Endothelial cell of umbilical vein (primary cell): ENCODE measurements at regions not wholly inside any gene's neighbourhood (a gene's known extent, or its start where the extent isn't known, plus 50 kb on each side); places are given as distances from the start of the nearest gene placed in this dataset.

Experiments
- BruUV-seq: library from RNA; stranded (reverse); fragments of 400-500 nt; replicated peaks from 2 replicates; lab custom pipeline; 2021; lab: Mats Ljungman, UMichigan
- CTCF ChIA-PET: fragments of 300-600, 350-600 bp; sonication (Branson Sonifier 250); formaldehyde crosslinking; loops from one replicate; lab custom pipeline; 2021; ENCODE audit warnings: antibody characterized with exemption, inconsistent platforms; lab: Charles Lee
- POLR2A ChIA-PET: fragments of 300-600, 350-600 bp; sonication (Branson Sonifier 250); formaldehyde crosslinking; loops from one replicate; lab custom pipeline; 2021; ENCODE audit warnings: antibody characterized with exemption, inconsistent platforms; lab: Charles Lee
- DNase-seq: peaks from one replicate; pipeline ENCODE4 v3.0.0-alpha.2; 2011; ENCODE audit warnings: low read depth, low spot score
- FAIRE-seq: peaks from 2 replicates; lab custom pipeline; 2011; peaks lifted over from hg19 to GRCh38; lab: Jason Lieb, UNC
- H2AFZ ChIP-seq: 2 replicates; pipeline ENCODE4 v1.6.0; 2012; ENCODE audit warnings: low read depth, low read length, control low read depth, inconsistent platforms
- H3K27ac ChIP-seq: 2 replicates; pipeline ENCODE4 v1.5.1; 2011; ENCODE audit warnings: low read depth, mild to moderate bottlenecking, control low read depth, low read length, moderate library complexity; ENCODE audit not compliant: insufficient read depth
- H3K27me3 ChIP-seq, 2 experiments: 2 replicates each; pipeline versions ENCODE4 v1.6.0 to v1.6.1; 2011; ENCODE audit warnings: low read length in 2 of 2, mixed read lengths in 1 of 2; ENCODE audit not compliant: control insufficient read depth in 2 of 2, insufficient read depth in 2 of 2
- H3K36me3 ChIP-seq, 2 experiments: 2 replicates in 1 of 2; 3 replicates in 1 of 2; pipeline ENCODE4 v1.5.1; 2011; ENCODE audit warnings: low read length in 2 of 2, mild to moderate bottlenecking in 1 of 2, moderate library complexity in 1 of 2; ENCODE audit not compliant: control insufficient read depth in 2 of 2, insufficient read depth in 2 of 2; ENCODE audit errors: extremely low read depth in 1 of 2
- H3K4me1 ChIP-seq: 3 replicates; pipeline ENCODE4 v1.5.1; 2011; ENCODE audit warnings: mild to moderate bottlenecking, low read length; ENCODE audit not compliant: control insufficient read depth, insufficient read depth; ENCODE audit errors: extremely low read depth
- H3K4me2 ChIP-seq: 2 replicates; pipeline ENCODE4 v1.6.1; 2011; ENCODE audit warnings: low read length, control low read depth, mixed read lengths; ENCODE audit not compliant: insufficient read depth
- H3K4me3 ChIP-seq, 3 experiments: fragments of 200-600 bp in 1 of 3; sonication (generic), shearing (Covaris generic) in 1 of 3; replicated peaks in 1 of 3; 2 replicates each; pipeline ENCODE4 v1.5.1; 2011 to 2016; ENCODE audit warnings: control low read depth in 3 of 3, low read length in 3 of 3, mild to moderate bottlenecking in 2 of 3, inconsistent platforms in 1 of 3, low read depth in 1 of 3, moderate library complexity in 1 of 3; ENCODE audit not compliant: insufficient read depth in 1 of 3
- H3K79me2 ChIP-seq: 2 replicates; pipeline ENCODE4 v1.6.0; 2012; ENCODE audit warnings: low read length, inconsistent platforms; ENCODE audit not compliant: control insufficient read depth, insufficient read depth
- H3K9ac ChIP-seq: replicated peaks from 2 replicates; pipeline ENCODE3; 2011; ENCODE audit warnings: low read length, control low read depth; ENCODE audit not compliant: insufficient read depth; ENCODE audit errors: extremely low read depth
- H3K9me1 ChIP-seq: replicated peaks from 3 replicates; pipeline ENCODE4 v1.6.0; 2011; ENCODE audit warnings: mild to moderate bottlenecking, low read length; ENCODE audit not compliant: control insufficient read depth, insufficient read depth; ENCODE audit errors: extremely low read depth
- H3K9me3 ChIP-seq: replicated peaks from 2 replicates; pipeline ENCODE4 v1.5.1; 2012; ENCODE audit warnings: low read length, inconsistent platforms; ENCODE audit not compliant: control insufficient read depth, insufficient read depth
- H4K20me1 ChIP-seq: replicated peaks from 2 replicates; pipeline ENCODE3; 2011; ENCODE audit warnings: mild to moderate bottlenecking, low read length; ENCODE audit not compliant: control insufficient read depth, insufficient read depth; ENCODE audit errors: extremely low read depth
- CTCF ChIP-seq, 2 donors: IDR thresholded peaks; 1 replicate in 1 of 2; 2 replicates in 1 of 2; pipeline ENCODE4 v1.5.1; 2011; ENCODE audit warnings: low read length in 2 of 2, mild to moderate bottlenecking in 2 of 2, moderate library complexity in 2 of 2, control low read depth in 1 of 2, inconsistent platforms in 1 of 2, low read depth in 1 of 2; ENCODE audit not compliant: insufficient read depth in 1 of 2; ENCODE audit errors: extremely low read depth in 1 of 2
- EZH2 ChIP-seq: IDR thresholded peaks from 2 replicates; pipeline ENCODE4 v1.6.1; 2012; ENCODE audit warnings: borderline replicate concordance, low read depth, mild to moderate bottlenecking, moderate library complexity, low read length, inconsistent platforms; ENCODE audit not compliant: severe bottlenecking
- FOS ChIP-seq: IDR thresholded peaks from 2 replicates; pipeline ENCODE4 v1.6.1; 2011; ENCODE audit warnings: mild to moderate bottlenecking, low read length, moderate library complexity, borderline replicate concordance; ENCODE audit not compliant: insufficient read depth
- GATA2 ChIP-seq: IDR thresholded peaks from 2 replicates; pipeline ENCODE4 v1.7.0; 2011; ENCODE audit warnings: low read depth, mild to moderate bottlenecking, moderate library complexity, mixed read lengths, low read length; ENCODE audit not compliant: insufficient read length, insufficient read depth
- JUN ChIP-seq: IDR thresholded peaks from 2 replicates; pipeline ENCODE4 v1.6.1; 2011; ENCODE audit warnings: borderline replicate concordance, low read depth; ENCODE audit not compliant: insufficient read length, insufficient read depth
- MYC ChIP-seq: IDR thresholded peaks from one replicate; pipeline ENCODE4 v1.6.1; 2011; ENCODE audit warnings: mild to moderate bottlenecking, low read depth, low read length
- POLR2A ChIP-seq: IDR thresholded peaks from 2 replicates; pipeline ENCODE4 v1.6.1; 2012; ENCODE audit warnings: low read depth, mild to moderate bottlenecking, control low read depth, low read length
- POLR2AphosphoS5 ChIP-seq: IDR thresholded peaks from 2 replicates; pipeline ENCODE4 v1.6.1; 2012; ENCODE audit warnings: low read depth, mild to moderate bottlenecking, control low read depth, low read length, moderate library complexity; ENCODE audit not compliant: insufficient read depth
- dilution Hi-C: fragments of 300-500 bp; cut with MboI; formaldehyde crosslinking; loops from one replicate; pipeline ENCODE4 v1.15.0; 2019; ENCODE audit warnings: low sequenced_read_pairs; ENCODE audit not compliant: extremely low pct_ligation_motif_present
- intact Hi-C: fragments of 100-400 bp; cut with micrococcal nuclease; formaldehyde crosslinking; loops from one replicate; pipeline ENCODE4 v1.10.0; 2022

GRCh38 chr6:44543664-44544063 is 156.2 kb downstream of the CDC5L start:
- H4K20me1 ChIP-seq, result no peaks in the 10 kb centered on the region
- no peaks in the 10 kb centered on the region for H3K4me1 ChIP-seq
- no peak overlapping the region for H3K27ac ChIP-seq
- no peak overlapping the region for H3K4me3 ChIP-seq
- no peak for FAIRE-seq
- peaks cover 2 to 4% of the 10 kb centered on the region in 2 experiments for H3K27me3 ChIP-seq
- no peak overlapping the region for H2AFZ ChIP-seq
- CTCF ChIA-PET, result interaction anchor here (1.6 kb wide), 1 partner anchor 68 kb away, joined by 3 read pairs; no protein-coding TSS in a partner anchor
- no peak for DNase-seq
- H3K79me2 ChIP-seq, result no peaks in the 10 kb centered on the region
- no peaks in the 10 kb centered on the region for H3K36me3 ChIP-seq
- BruUV-seq, result no TSS peak
- dilution Hi-C loops (no loop called here), intact Hi-C loops (no loop called here)
- POLR2A ChIA-PET, result no interaction called here
- no peaks in the 10 kb centered on the region for H3K9me3 ChIP-seq
- no peak overlapping the region for H3K9ac ChIP-seq
- TF ChIP-seq EZH2, result no peak
- no peak for TF ChIP-seq CTCF (IDR thresholded peaks at IDR 0.05; ENCODE audit: extremely low read depth in 1 of 2, insufficient read depth in 1 of 2, low read depth in 1 of 2, low read length in 2 of 2)
- no peak for TF ChIP-seq MYC
- no peak for TF ChIP-seq FOS
- no peak for TF ChIP-seq GATA2
- TF ChIP-seq POLR2A, result no peak
- TF ChIP-seq POLR2AphosphoS5, result no peak
- TF ChIP-seq JUN, result no peak
- no peak overlapping the region for H3K4me2 ChIP-seq
- no peaks in the 10 kb centered on the region for H3K9me1 ChIP-seq
